Astrocyte of the spinal cord (primary cell): ENCODE measurements at regions not wholly inside any gene's neighbourhood (a gene's known extent, or its start where the extent isn't known, plus 50 kb on each side); places are given as distances from the start of the nearest gene placed in this dataset.

Experiments used
- DNase-seq: peaks from one replicate; pipeline ENCODE4 v3.0.0; 2011; ENCODE audit warnings: low read depth, low spot score
- H3K4me3 ChIP-seq: 2 replicates; pipeline ENCODE4 v1.5.1; 2011; ENCODE audit warnings: low read depth, mild to moderate bottlenecking, low read length, moderate library complexity
- CTCF ChIP-seq: IDR thresholded peaks from 2 replicates; pipeline ENCODE4 v1.5.1; 2012; ENCODE audit warnings: low read depth, mild to moderate bottlenecking, low read length, inconsistent platforms
- in situ Hi-C: cut with HindIII; loops from 2 replicates; pipeline ENCODE4 v1.10.0; 2017; ENCODE audit warnings: low sequenced_read_pairs

- no peak for TF ChIP-seq CTCF
- DNase-seq, result no peak
- in situ Hi-C loops, result no loop called here
- H3K4me3 ChIP-seq, result no peak overlapping the region
Measured at GRCh38 chr4:28427306-28428085, 1566.9 kb downstream of the STIM2 start.

DNA sequence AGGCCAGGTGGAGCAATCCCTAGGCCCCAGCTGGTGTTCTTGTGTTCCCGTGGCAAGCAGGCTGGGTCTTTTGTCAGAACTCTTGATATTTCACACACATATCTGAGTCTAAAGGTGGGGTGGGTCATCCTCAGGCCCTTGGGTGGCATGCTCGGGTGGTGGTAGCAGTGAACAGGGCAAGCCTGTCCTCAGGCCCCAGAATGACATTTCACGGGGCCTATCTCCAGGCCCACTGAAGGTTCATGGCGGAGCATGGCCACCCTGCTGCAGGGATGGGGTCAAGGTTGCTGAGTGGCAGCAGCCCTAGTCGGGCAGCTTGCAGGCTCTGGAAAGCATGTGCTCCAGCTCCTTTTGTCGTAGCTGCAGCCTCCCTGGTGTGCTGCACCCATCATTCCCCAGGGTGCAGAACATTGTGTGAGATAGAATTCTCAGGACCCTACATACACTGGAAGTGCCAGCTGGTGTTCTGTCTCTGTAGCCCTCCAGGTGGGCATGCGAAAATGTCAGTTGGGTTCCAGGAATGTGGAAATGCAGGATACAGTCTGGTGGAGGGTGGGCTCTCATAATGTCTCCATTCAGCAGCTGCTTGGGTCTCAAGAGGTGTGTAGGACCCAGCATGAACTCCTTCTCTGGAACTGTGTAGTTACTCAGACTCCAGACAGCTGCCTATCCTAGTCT, 1571.8 kb downstream of the STIM2 start:
- in situ Hi-C loops, result no loop called here
- DNase-seq, result no peak
- no peak for TF ChIP-seq CTCF
- no peak overlapping the region for H3K4me3 ChIP-seq

DNA sequence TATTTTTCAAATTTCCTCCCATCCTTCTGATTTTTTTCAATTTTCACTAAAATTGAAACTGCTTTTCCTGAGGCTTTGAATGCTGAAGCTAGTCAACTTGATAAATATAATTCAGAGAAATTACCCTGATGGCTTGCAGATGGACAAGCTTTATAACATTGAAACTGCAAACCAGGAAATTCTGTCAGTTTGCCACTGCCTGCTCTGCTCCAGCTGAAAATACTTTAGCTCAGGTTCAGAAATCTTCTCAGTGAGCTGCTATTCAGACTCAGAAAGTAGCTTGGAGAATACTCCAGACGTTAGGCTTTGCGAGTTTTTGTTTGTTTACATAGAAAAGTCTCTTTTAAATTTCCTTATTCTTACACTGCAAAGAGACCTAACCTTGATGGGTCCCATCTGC, 1574.7 kb downstream of the STIM2 start:
- no peak for TF ChIP-seq CTCF
- no peak for DNase-seq
- H3K4me3 ChIP-seq, result no peak overlapping the region
- in situ Hi-C loops, result no loop called here

- H3K4me3 ChIP-seq, result no peak overlapping the region
- no peak for TF ChIP-seq CTCF
- in situ Hi-C loops, result no loop called here
- no peak for DNase-seq
Measured at GRCh38 chr4:28436191-28437080, 1575.8 kb downstream of the STIM2 start.

GRCh38 chr4:28443371-28443770, 1582.7 kb downstream of the STIM2 start:
- no peak overlapping the region for H3K4me3 ChIP-seq
- no peak for TF ChIP-seq CTCF
- no peak for DNase-seq
- in situ Hi-C loops, result no loop called here

DNA sequence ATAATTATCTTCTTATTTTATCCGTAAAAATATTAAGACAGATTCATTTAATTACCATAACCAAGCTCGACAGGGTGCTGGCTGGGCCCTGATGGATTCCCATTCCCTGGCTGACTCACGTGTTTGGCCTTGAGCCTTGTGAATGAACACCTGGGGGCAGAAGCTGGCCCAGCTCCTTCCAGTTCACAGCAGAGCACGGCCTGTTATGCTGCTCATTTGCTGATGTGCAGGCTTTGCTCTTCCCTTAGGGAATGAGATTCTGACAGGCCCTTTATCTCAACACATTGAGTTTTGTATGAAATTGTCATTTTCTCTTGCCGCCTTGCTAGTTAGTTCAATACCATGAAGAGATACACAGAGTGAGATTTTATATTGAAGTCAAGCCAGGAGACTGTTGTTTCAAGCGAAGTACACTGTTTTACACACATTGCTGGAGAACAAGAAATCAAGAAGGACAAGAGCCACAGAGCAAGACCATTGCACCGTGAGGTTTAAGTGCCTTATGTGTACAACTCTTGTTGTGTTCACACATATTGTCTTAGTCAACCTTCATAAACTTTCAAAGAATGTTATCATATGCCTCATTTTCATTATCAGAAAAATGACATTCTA, 1583.3 kb downstream of the STIM2 start:
- no peak for DNase-seq
- in situ Hi-C loops, result no loop called here
- H3K4me3 ChIP-seq, result no peak overlapping the region
- no peak for TF ChIP-seq CTCF
